Activated CD8-positive, alpha-beta memory T cell treated with anti-CD3 and anti-CD28 coated beads, Interleukin-2, amount 50 U/mL, for 24 hours (primary cell): ENCODE measurements at regions not wholly inside any gene's neighbourhood (a gene's known extent, or its start where the extent isn't known, plus 50 kb on each side); places are given as distances from the start of the nearest gene placed in this dataset.

Experiments used
- DNase-seq: peaks from one replicate; pipeline ENCODE4 v3.0.0-alpha.2; 2020; ENCODE audit errors: extremely low read depth

GRCh38 chr1:172952516-172952915 is 98.2 kb downstream of the TNFSF18 start:
- DNase-seq: no peak

- no peak for DNase-seq
Measured at GRCh38 chr1:172954476-172955150, 96.1 kb downstream of the TNFSF18 start.

GRCh38 chr1:172955161-172955815 is 95.5 kb downstream of the TNFSF18 start:
- DNase-seq: no peak

DNA sequence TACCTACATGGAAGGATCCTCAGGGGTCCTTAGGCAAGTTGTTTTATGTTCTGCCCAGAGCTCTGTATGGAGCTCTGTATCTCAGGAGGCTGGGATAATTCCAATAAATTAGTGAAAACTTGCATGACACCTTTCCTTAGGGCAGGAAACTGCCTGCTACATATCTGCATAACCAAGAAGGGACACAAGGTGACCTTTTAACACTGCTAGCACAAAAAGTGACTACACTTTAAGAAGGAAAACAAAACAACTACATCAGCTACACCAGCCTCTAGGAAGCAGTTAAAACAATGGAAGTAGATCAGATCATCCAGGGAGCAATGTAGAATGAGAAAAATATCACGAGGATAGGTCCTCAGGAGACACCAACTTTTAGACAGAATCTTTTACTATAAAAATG is 93.9 kb downstream of the TNFSF18 start:
- DNase-seq: no peak

DNA sequence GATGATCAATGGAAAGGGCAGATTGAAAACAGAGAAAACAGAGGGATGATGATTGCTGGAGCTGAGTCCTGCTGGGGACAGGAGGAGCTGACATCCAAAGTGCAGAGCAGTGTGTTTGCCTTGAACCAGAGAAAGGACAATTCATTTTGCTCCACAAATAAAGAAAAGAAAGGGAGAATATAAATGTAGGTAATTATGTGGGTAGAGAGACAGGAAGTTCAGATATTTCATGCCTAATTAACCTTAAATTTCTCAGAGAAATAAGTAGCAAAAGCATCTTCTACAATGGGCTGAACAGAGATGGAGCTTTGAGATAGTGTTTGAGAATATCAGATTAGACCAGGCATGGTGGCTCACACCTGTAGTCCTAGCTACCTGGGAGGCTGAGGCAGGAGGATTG is 93.2 kb downstream of the TNFSF18 start:
- no peak for DNase-seq

- DNase-seq: no peak
Measured at GRCh38 chr1:172959571-172959970, 91.2 kb downstream of the TNFSF18 start.

- DNase-seq: no peak
Measured at GRCh38 chr1:172960019-172960418, 90.7 kb downstream of the TNFSF18 start.

GRCh38 chr1:172960454-172961208 is 90.1 kb downstream of the TNFSF18 start:
- DNase-seq: no peak

- no peak for DNase-seq
Measured at GRCh38 chr1:172964864-172965263, 85.9 kb downstream of the TNFSF18 start.

- no peak for DNase-seq
Measured at GRCh38 chr1:172966844-172967540, 83.7 kb downstream of the TNFSF18 start.

- DNase-seq: no peak
Measured at GRCh38 chr1:172967936-172968335, 82.8 kb downstream of the TNFSF18 start.

- no peak for DNase-seq
Measured at GRCh38 chr1:172969611-172970010, 81.1 kb downstream of the TNFSF18 start.

- no peak for DNase-seq
Measured at GRCh38 chr1:172970186-172970585, 80.6 kb downstream of the TNFSF18 start.

GRCh38 chr1:172971241-172971640 is 79.5 kb downstream of the TNFSF18 start:
- no peak for DNase-seq

DNA sequence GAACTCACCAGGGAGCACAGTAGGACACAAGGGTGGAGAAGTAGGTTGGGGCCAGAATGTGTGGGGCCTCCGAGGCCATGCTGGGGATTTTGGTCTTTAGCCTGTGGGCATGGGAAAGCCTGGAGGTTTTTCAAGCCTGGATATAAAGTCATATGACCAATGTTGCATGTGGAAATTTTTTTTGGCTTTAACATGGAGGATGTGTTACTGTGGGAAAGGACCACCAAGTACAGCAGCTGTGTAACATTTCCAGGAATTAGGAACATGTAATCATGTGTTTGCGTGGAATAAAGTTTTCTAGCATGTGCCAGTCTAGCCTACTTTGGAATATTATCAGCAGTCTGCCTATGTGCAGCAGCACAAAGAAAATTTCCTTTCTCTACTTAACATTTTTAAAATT is 78.5 kb downstream of the TNFSF18 start:
- DNase-seq: no peak

GRCh38 chr1:172973424-172973823 is 77.3 kb downstream of the TNFSF18 start:
- no peak for DNase-seq

DNA sequence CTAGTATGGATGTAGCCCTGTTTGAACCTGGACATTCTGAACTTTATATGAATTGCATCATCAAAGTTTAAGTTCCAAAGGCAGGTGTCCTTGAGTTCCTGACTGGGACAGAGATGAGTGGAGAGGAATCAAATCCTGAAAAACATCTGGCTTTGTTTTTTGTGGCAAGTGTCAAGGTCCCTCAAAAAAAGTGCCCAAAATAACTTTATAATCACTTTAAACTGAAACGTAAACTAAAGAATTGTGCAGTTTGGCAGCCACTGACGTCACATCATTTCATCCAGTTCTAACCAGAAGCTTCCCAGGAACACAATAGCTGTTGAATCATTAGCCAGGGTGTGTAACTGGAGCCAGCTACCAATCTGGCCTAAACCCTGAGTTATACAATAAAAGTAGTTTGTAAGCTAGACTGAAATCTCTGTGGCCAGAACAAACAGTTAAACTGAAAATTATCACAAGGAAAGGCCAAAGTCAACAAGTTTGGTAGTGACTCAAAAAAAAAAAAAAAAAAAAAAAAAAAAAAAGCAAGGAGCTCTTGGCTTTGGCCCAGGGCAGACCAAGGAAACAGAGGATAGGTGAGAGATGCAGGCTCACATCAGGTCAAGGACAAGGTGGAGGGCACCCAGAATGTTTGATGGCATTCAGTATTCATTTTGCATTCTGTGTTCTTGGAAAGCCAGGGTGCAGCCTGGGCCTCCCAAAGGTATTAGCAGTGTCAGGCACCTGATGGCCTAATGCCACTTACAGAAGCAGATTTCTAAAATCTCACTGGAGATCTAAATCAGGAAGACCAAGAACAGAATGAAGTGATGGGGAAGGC is 74.3 kb downstream of the TNFSF18 start:
- DNase-seq: no peak

- no peak for DNase-seq
Measured at GRCh38 chr1:172977296-172978017, 73.3 kb downstream of the TNFSF18 start.

DNA sequence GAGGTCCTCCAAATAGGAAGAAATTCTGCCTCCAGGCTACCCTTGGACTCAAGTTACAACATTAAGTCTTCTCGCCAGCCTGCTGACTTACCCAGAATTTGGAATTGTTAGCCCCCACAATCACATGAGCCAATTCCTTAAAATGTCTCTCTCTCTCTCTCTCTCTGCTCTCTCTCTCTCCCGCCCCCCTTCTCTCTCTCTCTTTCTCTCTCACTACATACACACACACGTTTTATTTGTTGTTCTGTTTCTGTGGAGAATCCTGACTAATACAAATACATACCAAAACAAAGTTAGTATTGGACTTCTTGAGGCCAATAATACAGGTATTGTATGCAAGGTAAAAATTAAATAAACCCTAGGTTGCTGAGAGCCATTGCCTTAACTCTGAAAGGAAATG is 72.1 kb downstream of the TNFSF18 start:
- no peak for DNase-seq

- no peak for DNase-seq
Measured at GRCh38 chr1:172979828-172980227, 70.9 kb downstream of the TNFSF18 start.

GRCh38 chr1:172980456-172980855 is 70.3 kb downstream of the TNFSF18 start:
- DNase-seq: no peak
